ENCODE measurements at regions not wholly inside any gene's neighbourhood (a gene's known extent, or its start where the extent isn't known, plus 50 kb on each side); places are given as distances from the start of the nearest gene placed in this dataset.
"Not testable (repeated sequence)": the region's sequence is repeated elsewhere in the genome, so short reads cannot be mapped to it uniquely, and the experiment has no call there.

DNA sequence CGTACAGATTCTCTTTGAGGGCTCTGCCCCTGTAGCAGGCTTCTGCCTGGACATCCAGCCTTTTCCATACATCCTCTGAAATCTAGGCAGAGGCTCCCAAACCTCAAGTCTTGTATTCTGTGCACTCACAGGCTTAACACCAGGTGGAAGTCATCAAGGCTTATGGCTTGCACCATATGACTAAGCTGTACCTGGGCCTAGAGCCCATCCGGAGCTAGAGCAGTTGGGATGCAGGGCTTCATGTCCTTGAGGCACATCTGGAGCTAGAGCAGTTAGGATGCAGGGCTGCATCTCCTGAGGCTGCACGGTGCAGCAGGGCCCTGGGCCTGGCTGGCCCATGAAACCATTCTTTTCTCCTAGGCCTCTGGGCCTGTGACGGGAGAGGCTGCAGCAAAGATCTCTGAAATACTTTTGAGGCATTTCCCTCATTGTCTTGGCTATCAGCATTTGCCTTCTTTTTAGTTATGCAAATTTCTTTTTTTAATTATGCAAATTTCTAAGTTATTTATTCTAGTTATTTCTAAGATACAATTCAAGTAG, 98.7 kb downstream of the CD24 start:
- ATAC-seq (no peak), DNase-seq (no peak)

DNA sequence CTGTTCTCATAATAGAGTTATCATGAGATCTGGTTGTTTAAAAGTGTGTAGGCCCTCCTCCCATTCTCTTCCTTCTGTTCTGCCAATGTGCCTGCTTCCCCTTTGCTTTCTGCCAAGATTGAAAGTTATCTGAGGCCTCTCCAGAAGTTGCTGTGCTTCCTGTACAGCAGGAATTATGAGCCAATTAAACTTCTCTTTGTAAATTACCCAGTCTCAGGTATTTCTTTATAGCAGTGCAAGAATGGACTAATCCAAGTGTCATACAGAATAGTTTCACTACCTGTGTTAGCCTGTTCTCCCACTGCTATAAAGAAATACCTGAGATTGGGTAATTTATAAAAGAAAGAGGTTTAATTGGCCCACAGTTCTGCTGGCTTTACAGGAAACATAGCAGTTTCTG, 100.0 kb downstream of the CD24 start:
- no peaks in the 10 kb centered on the region for H3K36me3 Mint-ChIP-seq
- no peak overlapping the region for H3K4me3 Mint-ChIP-seq
- CTCF ChIA-PET, result no interaction called here
- no peaks in the 10 kb centered on the region for H3K9me3 Mint-ChIP-seq (ENCODE audit: low read depth)
- peaks cover 9% of the 10 kb centered on the region for H3K27me3 Mint-ChIP-seq
- no peaks in the 10 kb centered on the region for H3K4me1 Mint-ChIP-seq
- no peak for DNase-seq
- no peak for ATAC-seq
- H3K27ac Mint-ChIP-seq, result no peak overlapping the region

More for the DNA sequence above, 98.7 kb downstream of the CD24 start:
- H3K4me3 Mint-ChIP-seq, result no peak overlapping the region
- CTCF ChIA-PET, result no interaction called here
- peaks cover 13% of the 10 kb centered on the region for H3K27me3 Mint-ChIP-seq
- no peaks in the 10 kb centered on the region for H3K4me1 Mint-ChIP-seq
- no peaks in the 10 kb centered on the region for H3K9me3 Mint-ChIP-seq (ENCODE audit: low read depth)
- no peaks in the 10 kb centered on the region for H3K36me3 Mint-ChIP-seq
- no peak overlapping the region for H3K27ac Mint-ChIP-seq

DNA sequence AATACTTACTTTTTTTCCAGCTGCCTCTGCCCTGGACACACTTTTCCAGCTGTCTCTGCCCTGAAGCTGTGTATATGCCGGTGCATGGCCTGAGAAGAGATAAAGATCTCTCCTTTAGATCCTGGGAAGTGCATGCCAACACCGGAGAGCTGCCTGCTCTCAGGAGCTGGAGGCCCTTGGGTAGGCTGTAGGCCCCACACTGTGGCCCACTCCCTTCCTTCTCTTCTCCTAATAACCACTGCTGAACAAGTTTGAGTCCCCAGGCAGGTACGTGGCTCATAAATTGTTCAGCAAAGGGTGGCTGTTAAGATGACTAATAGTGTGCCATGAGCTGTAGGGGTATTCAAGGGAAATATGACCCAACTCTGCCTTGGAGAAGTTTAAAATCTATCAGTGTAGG, 102.5 kb downstream of the CD24 start:
- no peak overlapping the region for H3K4me3 Mint-ChIP-seq
- no peaks in the 10 kb centered on the region for H3K9me3 Mint-ChIP-seq (ENCODE audit: low read depth)
- no peaks in the 10 kb centered on the region for H3K4me1 Mint-ChIP-seq
- H3K36me3 Mint-ChIP-seq, result no peaks in the 10 kb centered on the region
- CTCF ChIA-PET, result no interaction called here
- ATAC-seq (no peak), DNase-seq (no peak)
- peaks cover 4% of the 10 kb centered on the region for H3K27me3 Mint-ChIP-seq
- no peak overlapping the region for H3K27ac Mint-ChIP-seq

DNA sequence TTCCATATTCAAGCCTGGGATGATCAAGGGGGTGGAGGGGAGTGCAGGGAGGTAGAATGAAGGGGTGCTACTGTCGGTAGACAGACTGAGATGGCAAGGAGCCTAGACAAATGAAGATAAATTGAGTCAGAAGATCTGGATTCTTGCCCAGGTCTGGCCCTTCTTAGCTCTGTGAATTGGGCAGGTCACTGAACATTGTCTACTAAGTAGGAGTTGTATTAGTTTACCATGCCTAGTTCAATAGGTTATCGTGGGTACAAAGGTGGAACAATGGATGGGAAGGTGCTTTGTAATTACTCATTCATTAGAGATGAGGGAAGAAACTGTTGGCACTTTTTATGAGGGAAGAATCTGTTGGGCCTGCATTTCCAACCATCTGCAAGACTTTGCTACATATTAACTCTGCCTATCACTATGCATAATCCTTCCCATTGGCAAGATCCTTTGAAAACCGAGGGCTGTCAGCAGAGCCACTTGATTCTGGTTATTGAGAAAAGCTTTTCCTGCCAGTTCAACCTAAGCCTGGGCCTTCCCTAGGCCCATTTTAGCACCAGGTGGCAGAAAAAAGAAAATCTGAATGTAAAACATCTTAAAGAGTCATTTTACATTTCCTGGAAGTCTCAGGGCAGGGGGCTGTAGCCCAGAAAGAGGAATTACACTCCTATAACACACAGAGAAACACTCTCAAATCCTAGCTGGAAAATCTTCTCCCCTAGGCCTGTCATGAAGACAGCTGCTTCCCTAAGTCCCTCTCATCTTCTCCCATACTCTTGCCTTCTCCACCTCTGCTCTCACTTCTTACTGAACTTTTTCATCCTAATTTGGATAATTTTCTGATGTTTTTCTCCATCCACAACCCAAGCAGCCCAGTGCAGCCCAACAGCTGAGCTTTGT, 103.5 kb downstream of the CD24 start:
- no peaks in the 10 kb centered on the region for H3K36me3 Mint-ChIP-seq
- no peaks in the 10 kb centered on the region for H3K4me1 Mint-ChIP-seq
- ATAC-seq (no peak), DNase-seq (no peak)
- H3K27me3 Mint-ChIP-seq, result peaks cover 4% of the 10 kb centered on the region
- CTCF ChIA-PET, result no interaction called here
- no peak overlapping the region for H3K27ac Mint-ChIP-seq
- no peak overlapping the region for H3K4me3 Mint-ChIP-seq
- no peaks in the 10 kb centered on the region for H3K9me3 Mint-ChIP-seq (ENCODE audit: low read depth)

DNA sequence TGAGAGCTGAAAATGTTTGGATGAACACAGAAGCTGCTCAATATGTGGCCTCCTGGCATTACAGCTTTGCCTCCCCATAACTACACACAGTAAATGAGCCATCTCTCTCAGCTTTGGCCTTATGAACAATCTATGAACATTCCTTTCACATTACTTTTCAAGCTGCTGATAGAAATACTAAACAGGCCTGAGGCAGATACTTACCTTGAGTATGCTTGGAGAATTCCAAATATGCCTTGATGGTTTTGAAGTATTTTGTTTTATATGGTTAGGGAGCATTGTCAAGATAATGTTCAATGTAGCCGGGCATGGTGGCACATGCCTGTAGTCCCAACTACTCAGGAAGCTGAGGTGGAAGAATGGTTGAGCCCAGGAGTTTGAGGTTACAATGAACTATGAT, 104.5 kb downstream of the CD24 start:
- Mint-ChIP-seq H3K27ac (no peak overlapping the region), H3K4me1 (no peaks in the 10 kb centered on the region), H3K36me3 (no peaks in the 10 kb centered on the region), H3K27me3 (peaks cover 4% of the 10 kb centered on the region), H3K9me3 (ENCODE audit: low read depth) (no peaks in the 10 kb centered on the region), H3K4me3 (no peak overlapping the region)
- no peak for DNase-seq
- CTCF ChIA-PET, result no interaction called here
- no peak for ATAC-seq

DNA sequence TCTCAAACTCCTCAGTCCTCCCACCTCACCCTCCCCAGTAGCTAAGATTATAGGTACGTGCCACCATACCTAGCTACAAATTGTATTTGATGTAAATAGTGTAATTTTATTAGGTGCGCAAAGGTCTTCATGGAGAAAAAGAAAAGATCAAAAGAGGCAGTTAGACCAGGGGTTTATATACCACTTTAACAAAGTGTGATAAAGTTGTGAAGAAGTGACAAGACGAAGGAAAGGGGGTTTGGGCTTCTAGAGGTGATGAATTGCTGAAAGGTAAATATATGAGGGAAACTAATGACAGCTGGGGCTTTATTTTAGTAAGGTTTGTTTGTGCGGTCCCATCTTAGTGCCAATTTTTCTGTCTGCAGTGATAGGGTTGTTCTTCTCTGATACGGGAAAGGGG, 105.3 kb downstream of the CD24 start:
- H3K4me3 Mint-ChIP-seq, result no peak overlapping the region

DNA sequence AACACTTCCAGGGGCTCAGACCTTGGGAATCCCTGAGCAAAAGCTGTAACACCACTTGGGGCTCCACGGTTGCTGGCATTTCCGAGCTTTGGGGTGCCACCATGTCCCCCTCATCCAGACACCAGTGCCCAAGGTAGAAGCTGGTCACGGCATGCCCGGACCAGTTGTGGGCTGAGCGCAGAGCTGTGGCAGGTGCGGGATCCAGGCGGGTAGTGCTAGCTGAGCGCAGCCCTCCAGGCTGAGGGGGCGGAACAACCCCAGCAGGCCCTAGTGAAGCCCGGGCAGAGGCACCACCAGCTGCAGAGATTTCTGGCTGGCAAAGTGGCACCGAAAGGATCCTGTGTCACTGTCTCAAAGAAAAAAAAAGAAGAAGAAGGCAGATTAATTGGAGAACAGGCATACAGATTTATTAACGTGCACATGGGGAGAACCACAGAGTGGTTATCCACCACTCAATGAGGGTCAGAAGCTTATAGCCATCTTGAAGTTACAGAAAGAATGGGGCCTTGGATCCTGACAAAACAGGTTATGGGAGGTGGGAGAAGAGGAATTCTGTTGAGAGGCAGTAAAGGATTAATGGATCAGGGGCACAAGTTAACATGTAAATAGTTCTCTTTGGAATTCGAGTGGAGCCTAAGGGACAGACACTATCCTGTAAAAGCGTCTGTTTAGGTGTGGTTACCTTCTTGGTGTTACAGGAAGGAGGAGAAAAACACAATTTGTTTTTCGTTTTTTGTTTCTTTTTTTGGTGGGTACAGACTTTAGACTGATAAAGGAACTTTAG, 107.5 kb downstream of the CD24 start:
- DNase-seq (no peak), ATAC-seq (no peak)
- H3K4me1 Mint-ChIP-seq, result no peaks in the 10 kb centered on the region
- peaks cover 4% of the 10 kb centered on the region for H3K27me3 Mint-ChIP-seq
- peaks cover 4% of the 10 kb centered on the region for H3K9me3 Mint-ChIP-seq (ENCODE audit: low read depth)
- no peak overlapping the region for H3K4me3 Mint-ChIP-seq
- H3K27ac Mint-ChIP-seq, result no peak overlapping the region
- H3K36me3 Mint-ChIP-seq, result no peaks in the 10 kb centered on the region
- CTCF ChIA-PET, result no interaction called here

More for the DNA sequence above, 105.3 kb downstream of the CD24 start:
- CTCF ChIA-PET, result no interaction called here
- no peak for DNase-seq
- ATAC-seq, result no peak
- Mint-ChIP-seq H3K9me3 (ENCODE audit: low read depth) (no peaks in the 10 kb centered on the region), H3K27ac (no peak overlapping the region), H3K4me1 (no peaks in the 10 kb centered on the region), H3K27me3 (peaks cover 4% of the 10 kb centered on the region), H3K36me3 (no peaks in the 10 kb centered on the region)

DNA sequence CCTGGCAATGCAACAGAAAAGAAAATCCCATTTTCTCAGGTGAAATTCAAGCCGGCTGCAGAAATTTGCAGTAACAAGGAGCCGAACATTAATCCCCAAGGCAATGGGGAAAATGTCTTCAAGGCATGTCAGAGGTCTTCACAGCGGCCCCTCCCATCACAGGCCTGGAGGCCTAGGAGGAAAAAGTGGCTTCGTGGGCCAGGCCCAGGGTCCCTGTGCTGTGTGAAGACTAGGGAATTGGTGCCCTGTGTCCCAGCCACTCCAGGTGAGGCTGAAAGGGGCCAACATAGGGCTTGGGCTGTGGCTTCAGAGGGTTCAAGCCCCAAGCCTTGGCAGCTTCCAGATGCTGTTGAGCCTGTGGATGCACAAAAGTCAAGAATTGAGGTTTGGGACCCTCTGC, 111.7 kb downstream of the CD24 start:
- H3K36me3 Mint-ChIP-seq, result no peaks in the 10 kb centered on the region
- H3K4me1 Mint-ChIP-seq, result no peaks in the 10 kb centered on the region
- no peaks in the 10 kb centered on the region for H3K27me3 Mint-ChIP-seq

DNA sequence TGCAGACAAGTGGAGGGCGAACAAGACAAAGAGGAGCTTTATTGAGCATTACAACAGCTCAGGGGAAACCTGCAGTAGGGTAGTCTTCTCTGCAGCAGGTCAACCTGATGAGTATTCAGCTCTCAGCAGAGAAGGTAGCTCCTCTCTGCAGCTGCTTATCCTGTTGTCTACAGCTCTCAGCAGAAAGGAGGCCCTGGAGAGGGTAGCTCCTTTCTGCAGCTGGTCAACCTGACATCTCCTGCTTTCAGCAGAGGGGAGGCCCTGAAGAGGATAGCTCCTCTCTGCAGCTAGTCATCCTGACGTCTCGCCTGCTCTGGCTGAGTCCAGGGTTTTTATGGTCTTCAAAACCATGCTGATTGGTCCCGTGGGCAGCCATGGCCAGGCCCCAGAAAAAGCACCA, 113.6 kb downstream of the CD24 start:
- no peak overlapping the region for H3K27ac Mint-ChIP-seq
- CTCF ChIA-PET, result no interaction called here
- no peak overlapping the region for H3K4me3 Mint-ChIP-seq
- ATAC-seq (no peak), DNase-seq (no peak)
- H3K9me3 Mint-ChIP-seq (ENCODE audit: low read depth), result peaks cover 5% of the 10 kb centered on the region
- no peaks in the 10 kb centered on the region for H3K4me1 Mint-ChIP-seq
- no peaks in the 10 kb centered on the region for H3K27me3 Mint-ChIP-seq
- no peaks in the 10 kb centered on the region for H3K36me3 Mint-ChIP-seq

More for the DNA sequence above, 111.7 kb downstream of the CD24 start:
- H3K4me3 Mint-ChIP-seq, result no peak overlapping the region
- peaks cover 5% of the 10 kb centered on the region for H3K9me3 Mint-ChIP-seq (ENCODE audit: low read depth)
- CTCF ChIA-PET, result no interaction called here
- H3K27ac Mint-ChIP-seq, result no peak overlapping the region
- ATAC-seq, result no peak
- DNase-seq, result no peak

DNA sequence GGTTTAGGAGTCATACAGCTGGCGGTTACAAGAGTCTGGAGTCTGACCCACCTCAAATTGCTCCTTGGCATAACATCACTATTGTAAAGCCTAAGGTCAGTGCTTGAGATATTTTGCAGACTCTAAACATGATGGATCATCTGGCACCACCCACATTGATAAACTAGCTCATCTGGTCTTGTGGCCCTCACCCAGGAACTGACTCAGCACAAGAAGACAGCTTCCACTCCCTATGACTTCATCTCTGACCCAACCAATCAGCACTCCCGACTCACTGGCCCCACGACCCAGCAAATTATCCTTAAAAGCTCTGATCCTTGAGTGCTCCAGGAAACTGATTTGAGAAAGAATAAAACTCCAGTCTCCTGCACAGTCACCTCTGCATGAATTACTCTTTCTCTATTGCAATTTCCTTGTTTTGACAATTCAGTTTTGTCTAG, 115.9 kb downstream of the CD24 start:
- ATAC-seq (no peak), DNase-seq (no peak)
- H3K36me3 Mint-ChIP-seq, result no peaks in the 10 kb centered on the region
- no peaks in the 10 kb centered on the region for H3K4me1 Mint-ChIP-seq
- no peak overlapping the region for H3K4me3 Mint-ChIP-seq
- no peak overlapping the region for H3K27ac Mint-ChIP-seq
- peaks cover 5% of the 10 kb centered on the region for H3K9me3 Mint-ChIP-seq (ENCODE audit: low read depth)
- CTCF ChIA-PET, result no interaction called here
- H3K27me3 Mint-ChIP-seq, result peaks cover 4% of the 10 kb centered on the region

DNA sequence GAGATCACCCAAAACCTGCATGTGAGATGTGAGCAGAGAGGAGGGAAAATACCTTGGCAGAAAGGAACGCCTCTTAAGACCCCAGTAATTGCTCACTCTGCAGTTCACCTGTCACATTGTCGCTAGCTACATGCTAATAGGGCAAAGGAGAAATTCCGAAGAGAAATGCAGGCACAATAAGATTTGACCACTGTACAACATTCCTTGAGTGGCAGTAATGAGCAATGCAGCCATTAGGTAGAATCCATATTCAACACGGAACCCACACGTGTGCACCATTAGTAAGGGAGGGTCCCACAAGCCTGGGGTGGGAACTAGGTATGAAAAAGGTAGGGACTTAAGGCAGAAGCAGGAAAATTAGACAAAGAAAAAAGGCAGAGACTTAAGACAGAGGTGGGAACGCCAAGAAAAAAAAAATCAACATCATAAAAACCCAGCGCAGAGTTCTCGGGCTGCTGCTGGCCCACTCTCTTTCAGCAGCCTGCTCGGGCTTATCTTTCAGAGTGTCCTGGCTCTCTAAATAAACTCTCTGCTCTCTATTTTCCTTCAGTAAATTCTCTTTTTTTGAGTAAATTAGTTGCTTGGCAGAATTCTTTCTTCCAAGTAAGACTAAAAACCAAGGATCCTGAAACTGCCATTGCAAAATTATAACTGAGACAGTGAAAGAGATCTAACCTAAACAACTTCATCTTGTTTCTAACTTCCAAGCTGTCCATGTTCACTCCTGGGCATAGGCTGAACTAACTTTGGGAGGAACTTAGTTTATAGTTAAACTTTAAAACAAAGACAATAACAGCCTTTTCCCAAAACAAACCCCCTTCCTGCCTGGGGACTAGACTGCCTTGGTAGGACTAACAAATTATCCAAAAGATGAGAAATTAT, 116.5 kb downstream of the CD24 start:
- DNase-seq, result no peak
- CTCF ChIA-PET, result no interaction called here
- Mint-ChIP-seq H3K27me3 (peaks cover 4% of the 10 kb centered on the region), H3K4me3 (no peak overlapping the region), H3K27ac (no peak overlapping the region), H3K4me1 (no peaks in the 10 kb centered on the region), H3K9me3 (ENCODE audit: low read depth) (peaks cover 5% of the 10 kb centered on the region), H3K36me3 (no peaks in the 10 kb centered on the region)
- ATAC-seq, result no peak

DNA sequence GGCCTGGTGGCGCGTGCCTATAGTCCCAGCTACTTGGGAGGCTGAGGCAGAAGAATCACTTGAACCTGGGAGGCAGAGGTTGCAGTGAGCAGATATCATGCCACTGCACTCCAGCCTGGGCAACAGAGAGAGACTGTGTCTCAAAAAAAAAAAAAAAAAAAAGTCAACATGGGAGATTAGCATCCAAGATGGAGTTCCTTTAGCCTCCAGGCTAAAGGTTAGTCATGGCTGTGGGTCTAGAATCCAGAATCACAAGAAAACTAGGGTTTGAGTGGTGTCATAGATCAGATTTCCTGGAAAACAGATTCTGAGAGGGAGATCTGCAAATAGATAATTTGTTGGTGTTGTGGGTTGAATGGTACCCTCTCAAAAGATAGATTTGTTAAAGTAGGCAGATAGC, 117.2 kb downstream of the CD24 start:
- ATAC-seq; H3K27me3 Mint-ChIP-seq; H3K4me1 Mint-ChIP-seq; H3K36me3 Mint-ChIP-seq; H3K9me3 Mint-ChIP-seq (ENCODE audit: low read depth); H3K4me3 Mint-ChIP-seq; CTCF ChIA-PET; DNase-seq; H3K27ac Mint-ChIP-seq: not testable (repeated sequence)

DNA sequence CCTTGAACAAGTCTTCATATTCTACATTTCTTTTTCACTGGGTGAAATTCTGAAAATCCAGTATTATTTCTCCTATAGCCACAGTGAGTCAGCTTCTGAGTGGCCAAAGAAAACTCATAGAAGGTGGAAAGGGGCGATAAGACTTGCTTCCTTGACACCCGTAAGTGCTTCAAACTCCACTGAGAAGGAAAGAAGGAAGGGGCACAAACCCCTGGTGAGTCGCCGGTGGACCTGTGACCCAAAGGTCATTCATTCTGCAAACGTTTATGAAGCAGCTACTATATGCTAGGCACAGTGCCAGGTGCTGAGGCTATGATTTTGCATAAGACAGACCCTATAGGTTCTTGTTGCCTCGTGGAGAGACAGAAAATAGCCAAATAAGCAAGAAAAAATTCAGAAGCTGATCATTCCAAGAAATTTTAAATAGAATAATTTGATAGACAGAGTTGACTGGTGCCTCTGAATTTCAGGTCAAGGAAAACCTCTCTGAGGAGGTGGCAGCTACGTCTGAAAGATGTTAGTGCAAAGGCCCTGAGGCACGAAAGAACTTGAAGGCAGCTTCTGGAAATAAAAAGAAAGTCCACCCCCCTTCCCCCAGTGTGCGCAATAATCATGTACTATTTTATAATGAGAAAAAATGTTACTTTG, 118.2 kb downstream of the CD24 start:
- peaks cover 5% of the 10 kb centered on the region for H3K9me3 Mint-ChIP-seq (ENCODE audit: low read depth)
- H3K27me3 Mint-ChIP-seq, result peaks cover 4% of the 10 kb centered on the region
- ATAC-seq (no peak), DNase-seq (no peak)
- CTCF ChIA-PET, result interaction anchor here (0.6 kb wide), 2 partner anchors 290 to 462 kb away, joined by 3 read pairs; no protein-coding TSS in a partner anchor
- no peaks in the 10 kb centered on the region for H3K4me1 Mint-ChIP-seq
- H3K36me3 Mint-ChIP-seq, result no peaks in the 10 kb centered on the region
- H3K4me3 Mint-ChIP-seq, result no peak overlapping the region
- no peak overlapping the region for H3K27ac Mint-ChIP-seq
